SU-DHL-6 (cell line): ENCODE measurements at regions not wholly inside any gene's neighbourhood (a gene's known extent, or its start where the extent isn't known, plus 50 kb on each side); places are given as distances from the start of the nearest gene placed in this dataset.

Experiments used
- H2AFZ ChIP-seq: fragments of 200-600 bp; sonication (generic); 2 replicates; pipeline ENCODE4 v1.6.1; 2014; ENCODE audit warnings: low read depth, mild to moderate bottlenecking, moderate library complexity, mixed read lengths, antibody characterized with exemption, low read length; ENCODE audit not compliant: severe bottlenecking
- H3F3A ChIP-seq: fragments of 200-600 bp; shearing (Covaris generic); 2 replicates; pipeline ENCODE4 v1.6.0; 2016; ENCODE audit warnings: antibody characterized with exemption, mild to moderate bottlenecking; ENCODE audit not compliant: insufficient read depth
- H3K27ac ChIP-seq: fragments of 200-600 bp; sonication (generic); 2 replicates; pipeline ENCODE4 v1.5.1; 2016; ENCODE audit warnings: low read depth, mild to moderate bottlenecking, low read length, moderate library complexity, mixed read lengths
- H3K27me3 ChIP-seq: fragments of 200-600 bp; sonication (generic), shearing (Covaris generic); 2 replicates; pipeline ENCODE4 v1.6.0; 2014; ENCODE audit warnings: mild to moderate bottlenecking, low read length
- H3K36me3 ChIP-seq: fragments of 200-600 bp; sonication (generic); 2 replicates; pipeline ENCODE4 v1.6.1; 2014; ENCODE audit warnings: mild to moderate bottlenecking, low read length, mixed read lengths
- H3K4me2 ChIP-seq: fragments of 300-600, 200-600 bp; shearing (Covaris generic), sonication (generic); 2 replicates; pipeline ENCODE4 v1.6.0; 2014; ENCODE audit warnings: low read length, low read depth, mild to moderate bottlenecking; ENCODE audit not compliant: poor library complexity, severe bottlenecking
- H3K4me3 ChIP-seq: fragments of 200-600 bp; sonication (generic); 2 replicates; pipeline ENCODE4 v1.5.1; 2014; ENCODE audit warnings: antibody characterized with exemption, low read length, mild to moderate bottlenecking, mixed read lengths; ENCODE audit not compliant: insufficient read depth, poor library complexity, severe bottlenecking
- H3K79me2 ChIP-seq: fragments of 200-600 bp; sonication (generic); 2 replicates; pipeline ENCODE4 v1.6.1; 2014; ENCODE audit warnings: mild to moderate bottlenecking, low read length, moderate library complexity; ENCODE audit not compliant: insufficient read depth
- H3K9ac ChIP-seq: fragments of 200-600 bp; sonication (generic); 2 replicates; pipeline ENCODE4 v1.7.0; 2014; ENCODE audit warnings: mild to moderate bottlenecking, low read length
- H3K9me2 ChIP-seq: fragments of 200-600 bp; sonication (generic); replicated peaks from 2 replicates; pipeline ENCODE4 v1.6.1; 2014; ENCODE audit warnings: low read length; ENCODE audit not compliant: insufficient read depth
- H3K9me3 ChIP-seq: fragments of 200-600 bp; sonication (generic); 2 replicates; pipeline ENCODE4 v1.6.1; 2014; ENCODE audit warnings: low read length, mixed read lengths; ENCODE audit not compliant: insufficient read depth
- H4K20me1 ChIP-seq: fragments of 200-600 bp; sonication (generic); 2 replicates; pipeline ENCODE4 v1.6.1; 2014; ENCODE audit warnings: low read depth, mild to moderate bottlenecking, antibody characterized with exemption, low read length, moderate library complexity, mixed read lengths
- EZH2phosphoT487 ChIP-seq: fragments of 200-600 bp; sonication (generic), shearing (Covaris generic); conservative IDR thresholded peaks from 2 replicates; pipeline ENCODE4 v1.6.1; 2018; ENCODE audit warnings: mild to moderate bottlenecking, antibody characterized with exemption, low read length, moderate library complexity, mixed read lengths
- TF ChIP-seq, protein P1 (sequence below): fragments of 200-600 bp; sonication (generic); IDR thresholded peaks from one replicate; pipeline ENCODE4 v1.5.1; 2017; ENCODE audit warnings: antibody characterized with exemption, mild to moderate bottlenecking, low read length, moderate library complexity; ENCODE audit not compliant: insufficient read depth, poor library complexity, severe bottlenecking

DNA sequence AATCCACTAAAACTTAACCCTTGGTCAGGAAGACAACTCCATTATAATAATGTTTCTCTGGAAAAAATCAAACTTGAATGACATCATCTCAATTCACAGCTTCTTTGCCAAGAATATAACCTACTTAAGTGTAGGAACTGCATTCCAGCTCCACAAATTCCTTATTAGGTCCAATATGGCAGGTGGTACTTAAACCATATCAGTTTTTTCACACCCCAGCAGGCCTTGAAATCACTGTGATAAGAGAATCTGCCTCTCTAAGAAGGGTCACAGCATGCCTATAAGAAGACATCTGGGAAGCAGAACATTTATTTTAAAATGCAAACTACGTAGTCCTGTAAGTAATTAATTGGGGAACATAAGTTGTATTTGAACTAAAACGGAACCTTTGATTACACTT, 687.8 kb downstream of the DIAPH3 start:
- no peaks in the 10 kb centered on the region for H4K20me1 ChIP-seq
- H3F3A ChIP-seq, result no peaks in the 10 kb centered on the region
- H3K9ac ChIP-seq, result no peak overlapping the region
- H3K9me3 ChIP-seq, result no peaks in the 10 kb centered on the region
- H3K27me3 ChIP-seq, result no peaks in the 10 kb centered on the region
- TF ChIP-seq, protein P1, sequence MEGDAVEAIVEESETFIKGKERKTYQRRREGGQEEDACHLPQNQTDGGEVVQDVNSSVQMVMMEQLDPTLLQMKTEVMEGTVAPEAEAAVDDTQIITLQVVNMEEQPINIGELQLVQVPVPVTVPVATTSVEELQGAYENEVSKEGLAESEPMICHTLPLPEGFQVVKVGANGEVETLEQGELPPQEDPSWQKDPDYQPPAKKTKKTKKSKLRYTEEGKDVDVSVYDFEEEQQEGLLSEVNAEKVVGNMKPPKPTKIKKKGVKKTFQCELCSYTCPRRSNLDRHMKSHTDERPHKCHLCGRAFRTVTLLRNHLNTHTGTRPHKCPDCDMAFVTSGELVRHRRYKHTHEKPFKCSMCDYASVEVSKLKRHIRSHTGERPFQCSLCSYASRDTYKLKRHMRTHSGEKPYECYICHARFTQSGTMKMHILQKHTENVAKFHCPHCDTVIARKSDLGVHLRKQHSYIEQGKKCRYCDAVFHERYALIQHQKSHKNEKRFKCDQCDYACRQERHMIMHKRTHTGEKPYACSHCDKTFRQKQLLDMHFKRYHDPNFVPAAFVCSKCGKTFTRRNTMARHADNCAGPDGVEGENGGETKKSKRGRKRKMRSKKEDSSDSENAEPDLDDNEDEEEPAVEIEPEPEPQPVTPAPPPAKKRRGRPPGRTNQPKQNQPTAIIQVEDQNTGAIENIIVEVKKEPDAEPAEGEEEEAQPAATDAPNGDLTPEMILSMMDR, result no peak
- no peak for TF ChIP-seq EZH2phosphoT487
- H3K4me2 ChIP-seq, result no peak overlapping the region
- no peak overlapping the region for H3K27ac ChIP-seq
- H3K4me3 ChIP-seq, result no peak overlapping the region
- no peak overlapping the region for H2AFZ ChIP-seq
- no peaks in the 10 kb centered on the region for H3K36me3 ChIP-seq
- H3K9me2 ChIP-seq, result no peaks in the 10 kb centered on the region
- H3K79me2 ChIP-seq, result no peaks in the 10 kb centered on the region

DNA sequence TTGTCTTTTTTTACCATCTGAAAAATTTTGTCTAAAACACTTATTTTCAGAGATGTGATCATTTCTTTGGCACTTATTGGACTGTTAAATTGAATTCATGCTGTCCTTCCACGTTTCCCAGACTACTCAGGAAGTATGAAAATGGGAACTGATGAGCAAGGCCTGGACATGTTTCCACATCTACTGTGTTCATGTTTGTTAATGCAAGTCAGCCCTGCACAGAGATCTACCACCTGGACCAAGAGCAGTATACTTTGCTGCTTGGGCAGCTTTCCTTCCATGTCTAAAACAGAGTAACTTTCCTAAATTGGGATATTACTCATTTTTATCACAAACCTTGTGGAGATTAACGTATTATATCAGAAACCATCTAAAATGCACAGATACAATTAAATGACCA, 687.4 kb downstream of the DIAPH3 start:
- no peak overlapping the region for H3K4me2 ChIP-seq
- no peaks in the 10 kb centered on the region for H3K36me3 ChIP-seq
- H3F3A ChIP-seq, result no peaks in the 10 kb centered on the region
- TF ChIP-seq EZH2phosphoT487, result no peak
- TF ChIP-seq, protein P1, result no peak
- H3K27ac ChIP-seq, result no peak overlapping the region
- no peaks in the 10 kb centered on the region for H3K27me3 ChIP-seq
- no peaks in the 10 kb centered on the region for H3K9me3 ChIP-seq
- no peaks in the 10 kb centered on the region for H3K79me2 ChIP-seq
- H4K20me1 ChIP-seq, result no peaks in the 10 kb centered on the region
- no peak overlapping the region for H2AFZ ChIP-seq
- no peak overlapping the region for H3K4me3 ChIP-seq
- H3K9me2 ChIP-seq, result no peaks in the 10 kb centered on the region
- H3K9ac ChIP-seq, result no peak overlapping the region

DNA sequence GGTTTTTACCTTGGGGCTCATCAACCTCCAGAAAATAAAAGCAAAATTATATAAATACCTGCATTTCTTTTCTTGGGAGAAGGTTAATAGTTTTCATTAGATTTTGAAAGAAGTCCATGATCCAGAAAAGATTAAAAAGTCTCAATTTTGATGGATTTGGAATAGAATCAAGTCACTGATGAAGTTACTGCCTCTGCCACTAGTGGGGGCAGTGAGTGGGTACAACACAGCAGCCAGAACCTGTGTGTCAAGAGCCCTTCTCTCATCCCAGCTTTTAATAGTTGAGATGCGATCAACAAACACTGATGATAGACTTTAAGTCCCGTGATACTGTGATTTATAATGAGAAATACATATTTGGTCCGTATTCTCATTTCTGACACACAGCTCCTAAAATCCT, 686.7 kb downstream of the DIAPH3 start:
- H3K27me3 ChIP-seq, result no peaks in the 10 kb centered on the region
- no peaks in the 10 kb centered on the region for H3K9me2 ChIP-seq
- H2AFZ ChIP-seq, result no peak overlapping the region
- no peaks in the 10 kb centered on the region for H3K79me2 ChIP-seq
- H3F3A ChIP-seq, result no peaks in the 10 kb centered on the region
- no peaks in the 10 kb centered on the region for H4K20me1 ChIP-seq
- no peak overlapping the region for H3K27ac ChIP-seq
- TF ChIP-seq, protein P1, result no peak
- no peak for TF ChIP-seq EZH2phosphoT487
- no peak overlapping the region for H3K9ac ChIP-seq
- no peak overlapping the region for H3K4me2 ChIP-seq
- H3K9me3 ChIP-seq, result no peaks in the 10 kb centered on the region
- no peak overlapping the region for H3K4me3 ChIP-seq
- no peaks in the 10 kb centered on the region for H3K36me3 ChIP-seq

DNA sequence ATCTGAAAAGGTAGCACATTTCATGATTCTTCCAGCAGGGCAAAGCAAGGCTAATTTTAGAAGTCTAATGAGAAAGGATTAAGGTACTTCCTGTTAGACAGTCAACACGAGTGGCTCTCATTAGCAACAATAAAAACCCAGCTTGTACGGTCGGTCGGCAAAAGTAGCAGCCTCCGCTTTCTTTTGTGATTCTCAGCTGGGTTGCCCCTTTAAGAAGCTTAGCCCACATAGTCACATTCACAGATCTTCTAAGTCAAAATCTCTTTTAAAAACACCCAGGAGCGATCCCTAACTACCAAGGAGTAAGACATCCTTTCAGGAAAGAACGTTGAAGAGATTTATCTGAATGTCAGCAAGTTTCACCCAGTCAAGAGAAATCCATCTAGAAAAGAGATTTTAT, 684.8 kb downstream of the DIAPH3 start:
- Histone ChIP-seq H4K20me1 (no peaks in the 10 kb centered on the region), H2AFZ (no peak overlapping the region), H3K9me3 (no peaks in the 10 kb centered on the region), H3K9ac (no peak overlapping the region), H3K4me3 (no peak overlapping the region), H3F3A (no peaks in the 10 kb centered on the region), H3K27ac (no peak overlapping the region), H3K9me2 (no peaks in the 10 kb centered on the region), H3K4me2 (no peak overlapping the region), H3K79me2 (no peaks in the 10 kb centered on the region), H3K27me3 (no peaks in the 10 kb centered on the region), H3K36me3 (no peaks in the 10 kb centered on the region)
- no peak for TF ChIP-seq EZH2phosphoT487
- TF ChIP-seq, protein P1, result no peak
